Kidney (tissue), 13 donors: ENCODE measurements at regions not wholly inside any gene's neighbourhood (a gene's known extent, or its start where the extent isn't known, plus 50 kb on each side); places are given as distances from the start of the nearest gene placed in this dataset.

Source experiments
- DNase-seq, 5 donors: peaks; one replicate each; pipeline ENCODE4 v3.0.0-alpha.2; 2013 to 2020
- FAIRE-seq: peaks from 2 replicates; lab custom pipeline; 2012; peaks lifted over from hg19 to GRCh38; lab: Jason Lieb, UNC
- H3K27ac ChIP-seq, 2 donors: one replicate each; pipeline ENCODE4 v1.7.0; 2013; ENCODE audit warnings: low read depth in 2 of 2, low read length in 2 of 2, inconsistent platforms in 1 of 2
- H3K27me3 ChIP-seq: one replicate; pipeline ENCODE4 v1.7.1; 2013; ENCODE audit warnings: low read length, inconsistent platforms; ENCODE audit not compliant: control insufficient read depth, insufficient read depth
- H3K36me3 ChIP-seq, 3 donors: one replicate each; pipeline versions ENCODE4 v1.7.0 to v1.7.1; 2013; ENCODE audit warnings: low read length in 3 of 3, control low read depth in 1 of 3, inconsistent platforms in 1 of 3; ENCODE audit not compliant: insufficient read depth in 3 of 3, control insufficient read depth in 2 of 3
- H3K4me1 ChIP-seq, 3 donors: one replicate each; pipeline versions ENCODE4 v1.7.0 to v1.7.1; 2013; ENCODE audit warnings: low read length in 3 of 3, inconsistent platforms in 1 of 3, low read depth in 1 of 3; ENCODE audit not compliant: control insufficient read depth in 2 of 3, insufficient read depth in 2 of 3
- H3K4me3 ChIP-seq, 3 donors: one replicate each; pipeline versions ENCODE4 v1.7.0 to v1.8.1; 2013; ENCODE audit warnings: low read length in 3 of 3, control low read depth in 1 of 3, inconsistent platforms in 1 of 3
- H3K9ac ChIP-seq, 3 donors: one replicate each; pipeline versions ENCODE4 v1.7.0 to v1.7.1; 2013; ENCODE audit warnings: low read length in 3 of 3, control low read depth in 1 of 3, inconsistent platforms in 1 of 3
- H3K9me3 ChIP-seq, 3 donors: one replicate each; pipeline versions ENCODE4 v1.7.0 to v1.7.1; 2013; ENCODE audit warnings: low read length in 3 of 3, control low read depth in 1 of 3, inconsistent platforms in 1 of 3; ENCODE audit not compliant: control insufficient read depth in 2 of 3, insufficient read depth in 1 of 3
- intact Hi-C: fragments of 100-400 bp; cut with DNase I; formaldehyde crosslinking; loops from one replicate; pipeline ENCODE4 v1.11.1; 2022
- TF ChIP-seq, protein P1 (sequence below): IDR thresholded peaks from 3 replicates; pipeline ENCODE4 v1.5.1; 2012; ENCODE audit warnings: mild to moderate bottlenecking, moderate library complexity, borderline replicate concordance; ENCODE audit not compliant: insufficient read depth; ENCODE audit errors: extremely low read depth
- donor health status: control.
- donor health status: control.
- donor health status: control.
- donor health status: control.
- donor health status: control.
- donor health status: DM: yes; HTN: yes; CAD: no.
- donor health status: Normal renal cell carcinoma (clear cell type).

DNA sequence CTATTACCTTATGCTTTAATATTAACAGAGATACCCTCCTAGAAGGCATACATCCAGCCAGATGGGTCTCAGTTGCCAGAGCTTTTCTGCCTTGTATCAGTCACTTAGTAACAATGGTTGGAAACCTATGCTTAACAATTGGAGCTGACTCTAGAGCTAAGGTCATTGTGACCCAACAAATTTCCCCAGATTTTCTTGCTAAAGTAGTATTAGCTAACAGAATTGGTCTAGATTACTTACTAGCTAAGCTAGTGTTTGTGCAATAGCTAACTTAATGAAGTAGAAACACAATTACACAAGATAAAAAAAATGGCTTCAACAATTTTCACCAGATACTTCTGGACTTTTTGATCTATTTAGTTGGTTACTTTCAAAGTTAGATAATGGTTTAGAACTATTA lies 236.9 kb downstream of the NSUN3 start:
- Histone ChIP-seq H3K9me3 (no peaks in the 10 kb centered on the region), H3K36me3 (no peaks in the 10 kb centered on the region), H3K4me3 (no peak overlapping the region), H3K27me3 (no peaks in the 10 kb centered on the region), H3K4me1 (no peaks in the 10 kb centered on the region), H3K9ac (no peak overlapping the region), H3K27ac (no peak overlapping the region)
- FAIRE-seq (peak; percentile 30), DNase-seq (no peak)
- TF ChIP-seq, protein P1, sequence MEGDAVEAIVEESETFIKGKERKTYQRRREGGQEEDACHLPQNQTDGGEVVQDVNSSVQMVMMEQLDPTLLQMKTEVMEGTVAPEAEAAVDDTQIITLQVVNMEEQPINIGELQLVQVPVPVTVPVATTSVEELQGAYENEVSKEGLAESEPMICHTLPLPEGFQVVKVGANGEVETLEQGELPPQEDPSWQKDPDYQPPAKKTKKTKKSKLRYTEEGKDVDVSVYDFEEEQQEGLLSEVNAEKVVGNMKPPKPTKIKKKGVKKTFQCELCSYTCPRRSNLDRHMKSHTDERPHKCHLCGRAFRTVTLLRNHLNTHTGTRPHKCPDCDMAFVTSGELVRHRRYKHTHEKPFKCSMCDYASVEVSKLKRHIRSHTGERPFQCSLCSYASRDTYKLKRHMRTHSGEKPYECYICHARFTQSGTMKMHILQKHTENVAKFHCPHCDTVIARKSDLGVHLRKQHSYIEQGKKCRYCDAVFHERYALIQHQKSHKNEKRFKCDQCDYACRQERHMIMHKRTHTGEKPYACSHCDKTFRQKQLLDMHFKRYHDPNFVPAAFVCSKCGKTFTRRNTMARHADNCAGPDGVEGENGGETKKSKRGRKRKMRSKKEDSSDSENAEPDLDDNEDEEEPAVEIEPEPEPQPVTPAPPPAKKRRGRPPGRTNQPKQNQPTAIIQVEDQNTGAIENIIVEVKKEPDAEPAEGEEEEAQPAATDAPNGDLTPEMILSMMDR, result no peak
- intact Hi-C loops, result no loop called here

GRCh38 chr3:94301366-94301765 lies 238.5 kb downstream of the NSUN3 start:
- H3K9me3 ChIP-seq, result no peaks in the 10 kb centered on the region
- TF ChIP-seq, protein P1, result no peak
- no peaks in the 10 kb centered on the region for H3K27me3 ChIP-seq
- H3K9ac ChIP-seq, result no peak overlapping the region
- intact Hi-C loops, result no loop called here
- H3K27ac ChIP-seq, result no peak overlapping the region
- no peak for DNase-seq
- no peak overlapping the region for H3K4me3 ChIP-seq
- H3K4me1 ChIP-seq, result no peaks in the 10 kb centered on the region
- no peaks in the 10 kb centered on the region for H3K36me3 ChIP-seq
- no peak for FAIRE-seq

- no peaks in the 10 kb centered on the region for H3K36me3 ChIP-seq
- no peak overlapping the region for H3K27ac ChIP-seq
- TF ChIP-seq, protein P1, result no peak
- H3K9me3 ChIP-seq, result no peaks in the 10 kb centered on the region
- FAIRE-seq, result no peak
- DNase-seq, result no peak
- no peaks in the 10 kb centered on the region for H3K4me1 ChIP-seq
- no peak overlapping the region for H3K9ac ChIP-seq
- H3K4me3 ChIP-seq, result no peak overlapping the region
- intact Hi-C loops, result no loop called here
- H3K27me3 ChIP-seq, result no peaks in the 10 kb centered on the region
Observed at GRCh38 chr3:94303266-94303665, 240.4 kb downstream of the NSUN3 start.

DNA sequence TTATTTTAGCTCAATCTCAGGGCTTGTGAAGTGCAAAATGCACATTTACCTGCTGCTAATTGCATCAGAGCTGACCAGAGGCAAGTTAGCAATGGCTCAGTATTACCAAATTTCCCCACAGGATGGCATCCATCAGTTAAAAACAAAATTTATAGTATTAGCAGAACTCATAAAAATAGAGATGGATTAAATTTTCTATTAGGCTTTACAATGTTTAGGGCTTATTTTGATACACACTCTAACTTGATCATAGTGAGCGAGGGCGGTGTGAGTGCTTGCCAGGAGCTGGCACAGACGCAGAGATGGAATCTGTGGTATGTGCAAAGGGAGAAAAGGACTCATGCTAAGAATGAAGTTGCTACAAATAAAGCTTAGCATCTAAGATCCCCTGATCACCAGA lies 241.0 kb downstream of the NSUN3 start:
- H3K36me3 ChIP-seq, result no peaks in the 10 kb centered on the region
- TF ChIP-seq, protein P1, result no peak
- no peaks in the 10 kb centered on the region for H3K4me1 ChIP-seq
- H3K9ac ChIP-seq, result no peak overlapping the region
- H3K9me3 ChIP-seq, result no peaks in the 10 kb centered on the region
- no peak for FAIRE-seq
- H3K27me3 ChIP-seq, result no peaks in the 10 kb centered on the region
- no peak overlapping the region for H3K27ac ChIP-seq
- no peak for DNase-seq
- intact Hi-C loops, result no loop called here
- H3K4me3 ChIP-seq, result no peak overlapping the region
